HCT116 (cell line): ENCODE measurements at regions not wholly inside any gene's neighbourhood (a gene's known extent, or its start where the extent isn't known, plus 50 kb on each side); places are given as distances from the start of the nearest gene placed in this dataset.

Source experiments
- ATAC-seq: fragments of 200-7000 bp; cut with Tn5 transposase; 2 replicates; pipeline ENCODE4 v1.9.1; 2020; ENCODE audit warnings: mild to moderate bottlenecking, moderate library complexity
- BruUV-seq: library from RNA; stranded (reverse); fragments of 400-500 nt; replicated peaks from 2 replicates; lab custom pipeline; 2021; lab: Mats Ljungman, UMichigan
- CTCF ChIA-PET: fragments of 300-600 bp; sonication (Branson Sonifier 250); formaldehyde crosslinking; loops from one replicate; lab custom pipeline; 2021; ENCODE audit warnings: antibody characterized with exemption; lab: Charles Lee
- POLR2A ChIA-PET: fragments of 300-600, 350-600 bp; sonication (Branson Sonifier 250); formaldehyde crosslinking; loops from one replicate; lab custom pipeline; 2021; ENCODE audit warnings: antibody characterized with exemption; lab: Charles Lee
- RAD21 ChIA-PET, 2 experiments: fragments of 300-600 bp; sonication (Branson Sonifier 250); formaldehyde crosslinking; loops; one replicate each; lab custom pipeline; 2023; ENCODE audit warnings: low total read pairs in 2 of 2; ENCODE audit not compliant: uncharacterized antibody in 2 of 2, unreplicated experiment in 2 of 2, low non-redundant PET in 1 of 2; lab: Charles Lee
- DNase-seq: peaks from one replicate; pipeline ENCODE4 v3.0.0-alpha.2; 2010; ENCODE audit warnings: low read depth, low spot score
- H2AFZ ChIP-seq: fragments of 200-600 bp; shearing (Covaris generic), sonication (generic); 2 replicates; pipeline ENCODE4 v1.6.1; 2017; ENCODE audit warnings: low read depth, mixed run types, mixed read lengths, antibody characterized with exemption, low read length; ENCODE audit not compliant: poor library complexity, severe bottlenecking
- H3K27ac ChIP-seq: 2 replicates; pipeline ENCODE4 v1.5.1; 2012; ENCODE audit warnings: low read depth, low read length
- H3K27me3 ChIP-seq: fragments of 200-600 bp; sonication (generic); 2 replicates; pipeline ENCODE4 v1.6.1; 2016; ENCODE audit warnings: mixed run types, low read length, mixed read lengths; ENCODE audit not compliant: insufficient read depth
- H3K36me3 ChIP-seq, 2 experiments: fragments of 200-500 bp in 1 of 2; fragments of 200-600 bp in 1 of 2; sonication (Bioruptor generic) in 1 of 2; sonication (generic) in 1 of 2; 2 replicates each; pipeline versions ENCODE4 v1.5.1 to v1.6.1; 2014 to 2016; ENCODE audit warnings: low read length in 2 of 2, inconsistent platforms in 1 of 2, mixed read lengths in 1 of 2, mixed run types in 1 of 2; ENCODE audit not compliant: insufficient read depth in 2 of 2, control insufficient read depth in 1 of 2
- H3K4me1 ChIP-seq, 2 experiments: fragments of 200-600 bp in 1 of 2; sonication (generic) in 1 of 2; 2 replicates each; pipeline versions ENCODE4 v1.5.1 to v1.6.1; 2012 to 2017; ENCODE audit warnings: low read length in 2 of 2, inconsistent platforms in 1 of 2, mild to moderate bottlenecking in 1 of 2, mixed read lengths in 1 of 2, mixed run types in 1 of 2, moderate library complexity in 1 of 2; ENCODE audit not compliant: insufficient read depth in 2 of 2, control insufficient read depth in 1 of 2
- H3K4me2 ChIP-seq: fragments of 200-600 bp; sonication (generic); 2 replicates; pipeline ENCODE4 v1.6.1; 2017; ENCODE audit warnings: mixed run types, low read length, mixed read lengths
- H3K4me3 ChIP-seq, 2 experiments: fragments of 200-600 bp in 1 of 2; sonication (generic) in 1 of 2; replicated peaks in 1 of 2; 2 replicates each; pipeline ENCODE4 v1.5.1; 2011 to 2016; ENCODE audit warnings: low read length in 2 of 2, control low read depth in 1 of 2, low read depth in 1 of 2, mild to moderate bottlenecking in 1 of 2, mixed read lengths in 1 of 2, mixed run types in 1 of 2
- H3K79me2 ChIP-seq: fragments of 200-600 bp; sonication (generic); 2 replicates; pipeline ENCODE4 v1.6.1; 2017; ENCODE audit warnings: mild to moderate bottlenecking, mixed run types, low read length, moderate library complexity, mixed read lengths; ENCODE audit not compliant: insufficient read depth
- H3K9ac ChIP-seq: fragments of 200-600 bp; sonication (generic); 2 replicates; pipeline ENCODE4 v1.6.1; 2016; ENCODE audit warnings: low read length, mixed read lengths
- H3K9me2 ChIP-seq: fragments of 200-600 bp; sonication (generic), shearing (Covaris generic); 2 replicates; pipeline ENCODE4 v1.6.1; 2017; ENCODE audit warnings: mixed run types, mild to moderate bottlenecking, moderate library complexity; ENCODE audit not compliant: insufficient read depth
- H3K9me3 ChIP-seq, 2 experiments: fragments of 200-500 bp in 1 of 2; fragments of 200-600 bp in 1 of 2; sonication (Bioruptor generic) in 1 of 2; sonication (generic) in 1 of 2; 2 replicates each; pipeline ENCODE4 v1.6.1; 2014 to 2017; ENCODE audit warnings: low read length in 2 of 2, mixed read lengths in 2 of 2, inconsistent platforms in 1 of 2, low read depth in 1 of 2, mild to moderate bottlenecking in 1 of 2, mixed run types in 1 of 2, moderate library complexity in 1 of 2; ENCODE audit not compliant: control insufficient read depth in 1 of 2, insufficient read depth in 1 of 2
- H4K20me1 ChIP-seq: fragments of 200-600 bp; sonication (generic), shearing (Covaris generic); 2 replicates; pipeline ENCODE4 v1.6.1; 2017; ENCODE audit warnings: mixed run types, mild to moderate bottlenecking, moderate library complexity; ENCODE audit not compliant: insufficient read depth
- CEBPB ChIP-seq: IDR thresholded peaks from 2 replicates; pipeline ENCODE4 v1.6.1; 2012; ENCODE audit warnings: low read depth
- EGR1 ChIP-seq: IDR thresholded peaks from 2 replicates; pipeline ENCODE4 v1.6.1; 2012; ENCODE audit warnings: low read depth
- EZH2phosphoT487 ChIP-seq: fragments of 200-600 bp; IDR thresholded peaks from 2 replicates; pipeline ENCODE4 v1.6.1; 2018; ENCODE audit warnings: antibody characterized with exemption, borderline replicate concordance
- JUND ChIP-seq: IDR thresholded peaks from 2 replicates; pipeline ENCODE4 v1.6.1; 2012
- POLR2AphosphoS5 ChIP-seq: IDR thresholded peaks from 2 replicates; pipeline ENCODE4 v1.6.1; 2011; ENCODE audit warnings: mild to moderate bottlenecking, low read depth, low read length, moderate library complexity
- RAD21 ChIP-seq: IDR thresholded peaks from 2 replicates; pipeline ENCODE4 v1.6.1; 2012; ENCODE audit warnings: low read depth, mild to moderate bottlenecking
- SIN3A ChIP-seq: IDR thresholded peaks from 2 replicates; pipeline ENCODE4 v1.6.1; 2012; ENCODE audit warnings: low read depth
- SP1 ChIP-seq: IDR thresholded peaks from 2 replicates; pipeline ENCODE4 v1.6.1; 2012; ENCODE audit warnings: low read depth
- SRF ChIP-seq: IDR thresholded peaks from 2 replicates; pipeline ENCODE4 v1.6.1; 2012; ENCODE audit warnings: low read depth
- TCF7L2 ChIP-seq: IDR thresholded peaks from 2 replicates; pipeline ENCODE4 v1.7.0; 2011; ENCODE audit warnings: borderline replicate concordance, inconsistent platforms; ENCODE audit not compliant: insufficient read depth, insufficient read length; ENCODE audit errors: extremely low read depth
- YY1 ChIP-seq: IDR thresholded peaks from 2 replicates; pipeline ENCODE4 v1.6.1; 2011; ENCODE audit warnings: low read length, low read depth, moderate library complexity, mild to moderate bottlenecking; ENCODE audit not compliant: insufficient replicate concordance; ENCODE audit errors: extremely low read depth
- ZFX ChIP-seq: fragments of 450-650 bp; IDR thresholded peaks from 2 replicates; pipeline ENCODE4 v1.6.1; 2017
- ZNF274 ChIP-seq: fragments of 200-500 bp; sonication (Bioruptor generic); IDR thresholded peaks from 2 replicates; pipeline ENCODE4 v1.6.1; 2014; ENCODE audit warnings: mild to moderate bottlenecking, low read depth, low read length, inconsistent platforms
- intact Hi-C: fragments of 100-400 bp; cut with micrococcal nuclease; formaldehyde crosslinking; loops from 2 replicates; pipeline ENCODE4 v1.10.0; 2022
- TF ChIP-seq, protein P1 (sequence below): IDR thresholded peaks from 2 replicates; pipeline ENCODE4 v1.6.1; 2012
- TF ChIP-seq, protein P2 (sequence below): IDR thresholded peaks from 2 replicates; pipeline ENCODE4 v1.6.1; 2012
- TF ChIP-seq, protein P3 (sequence below), 3 experiments: fragments of 200-600 bp in 1 of 3; sonication (generic) in 1 of 3; IDR thresholded peaks in 2 of 3; conservative IDR thresholded peaks in 1 of 3; 2 replicates each; pipeline ENCODE4 v1.5.1; 2012 to 2017; ENCODE audit warnings: low read depth in 2 of 3, low read length in 2 of 3, antibody characterized with exemption in 1 of 3, borderline replicate concordance in 1 of 3, control low read depth in 1 of 3, mild to moderate bottlenecking in 1 of 3, mixed read lengths in 1 of 3, mixed run types in 1 of 3, moderate library complexity in 1 of 3; ENCODE audit not compliant: insufficient read depth in 1 of 3
- TF ChIP-seq, protein P4 (sequence below): IDR thresholded peaks from 2 replicates; pipeline ENCODE4 v1.6.1; 2012; ENCODE audit warnings: low read depth
- TF ChIP-seq, protein P5 (sequence below): IDR thresholded peaks from 2 replicates; pipeline ENCODE4 v1.6.1; 2011; ENCODE audit warnings: mild to moderate bottlenecking, low read length, moderate library complexity; ENCODE audit not compliant: insufficient replicate concordance; ENCODE audit errors: extremely low read depth

DNA sequence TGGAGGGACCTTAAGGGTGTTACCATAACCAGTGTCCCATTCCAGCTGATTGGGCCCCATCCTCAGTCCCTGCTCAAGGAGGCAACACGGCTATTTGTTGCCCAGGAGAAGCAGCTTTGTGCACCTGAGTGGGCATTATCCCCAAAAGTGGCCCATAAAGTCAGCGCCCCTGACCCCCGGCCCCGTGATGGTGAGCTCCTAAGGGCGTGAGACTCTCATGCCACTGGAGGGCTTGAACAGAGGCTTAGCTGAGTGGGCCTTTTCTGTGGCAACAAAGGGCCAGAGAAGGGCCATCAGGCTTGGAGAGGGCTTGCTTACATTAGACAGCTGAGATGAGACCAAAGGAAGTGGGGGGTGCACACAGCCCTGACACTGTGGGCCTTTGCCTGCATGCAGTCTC, 99.2 kb upstream of the RAB6C start:
- H4K20me1 ChIP-seq, result no peaks in the 10 kb centered on the region
- H3K36me3 ChIP-seq, result no peaks in the 10 kb centered on the region
- POLR2A ChIA-PET, result no interaction called here
- H3K27ac ChIP-seq, result no peak overlapping the region
- DNase-seq, result no peak
- no peak overlapping the region for H3K4me3 ChIP-seq
- CTCF ChIA-PET, result no interaction called here
- H3K9ac ChIP-seq, result no peak overlapping the region
- H3K79me2 ChIP-seq, result no peaks in the 10 kb centered on the region
- RAD21 ChIA-PET, result no interaction called here
- peaks cover 0 to 6% of the 10 kb centered on the region in 2 experiments; a peak in 2 of 4 replicates for H3K4me1 ChIP-seq
- no peak overlapping the region for H3K4me2 ChIP-seq
- no peaks in the 10 kb centered on the region for H3K9me3 ChIP-seq
- H3K9me2 ChIP-seq, result no peaks in the 10 kb centered on the region
- no peak for TF ChIP-seq POLR2AphosphoS5
- no peak for TF ChIP-seq EZH2phosphoT487
- TF ChIP-seq YY1, result no peak
- TF ChIP-seq RAD21, result no peak
- TF ChIP-seq, protein P1, sequence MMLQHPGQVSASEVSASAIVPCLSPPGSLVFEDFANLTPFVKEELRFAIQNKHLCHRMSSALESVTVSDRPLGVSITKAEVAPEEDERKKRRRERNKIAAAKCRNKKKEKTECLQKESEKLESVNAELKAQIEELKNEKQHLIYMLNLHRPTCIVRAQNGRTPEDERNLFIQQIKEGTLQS, result no peak
- TF ChIP-seq SRF, result no peak
- TF ChIP-seq, protein P2, sequence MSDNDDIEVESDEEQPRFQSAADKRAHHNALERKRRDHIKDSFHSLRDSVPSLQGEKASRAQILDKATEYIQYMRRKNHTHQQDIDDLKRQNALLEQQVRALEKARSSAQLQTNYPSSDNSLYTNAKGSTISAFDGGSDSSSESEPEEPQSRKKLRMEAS, result no peak
- no peak for TF ChIP-seq EGR1
- TF ChIP-seq, protein P3, sequence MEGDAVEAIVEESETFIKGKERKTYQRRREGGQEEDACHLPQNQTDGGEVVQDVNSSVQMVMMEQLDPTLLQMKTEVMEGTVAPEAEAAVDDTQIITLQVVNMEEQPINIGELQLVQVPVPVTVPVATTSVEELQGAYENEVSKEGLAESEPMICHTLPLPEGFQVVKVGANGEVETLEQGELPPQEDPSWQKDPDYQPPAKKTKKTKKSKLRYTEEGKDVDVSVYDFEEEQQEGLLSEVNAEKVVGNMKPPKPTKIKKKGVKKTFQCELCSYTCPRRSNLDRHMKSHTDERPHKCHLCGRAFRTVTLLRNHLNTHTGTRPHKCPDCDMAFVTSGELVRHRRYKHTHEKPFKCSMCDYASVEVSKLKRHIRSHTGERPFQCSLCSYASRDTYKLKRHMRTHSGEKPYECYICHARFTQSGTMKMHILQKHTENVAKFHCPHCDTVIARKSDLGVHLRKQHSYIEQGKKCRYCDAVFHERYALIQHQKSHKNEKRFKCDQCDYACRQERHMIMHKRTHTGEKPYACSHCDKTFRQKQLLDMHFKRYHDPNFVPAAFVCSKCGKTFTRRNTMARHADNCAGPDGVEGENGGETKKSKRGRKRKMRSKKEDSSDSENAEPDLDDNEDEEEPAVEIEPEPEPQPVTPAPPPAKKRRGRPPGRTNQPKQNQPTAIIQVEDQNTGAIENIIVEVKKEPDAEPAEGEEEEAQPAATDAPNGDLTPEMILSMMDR (IDR thresholded peaks at IDR 0.05 in 2 of 3, conservative IDR thresholded peaks at IDR 0.05 in 1 of 3; ENCODE audit: borderline replicate concordance in 1 of 3, insufficient read depth in 1 of 3, low read depth in 2 of 3, low read length in 2 of 3), result no peak
- TF ChIP-seq SP1, result no peak
- no peak for TF ChIP-seq SIN3A
- TF ChIP-seq, protein P4, sequence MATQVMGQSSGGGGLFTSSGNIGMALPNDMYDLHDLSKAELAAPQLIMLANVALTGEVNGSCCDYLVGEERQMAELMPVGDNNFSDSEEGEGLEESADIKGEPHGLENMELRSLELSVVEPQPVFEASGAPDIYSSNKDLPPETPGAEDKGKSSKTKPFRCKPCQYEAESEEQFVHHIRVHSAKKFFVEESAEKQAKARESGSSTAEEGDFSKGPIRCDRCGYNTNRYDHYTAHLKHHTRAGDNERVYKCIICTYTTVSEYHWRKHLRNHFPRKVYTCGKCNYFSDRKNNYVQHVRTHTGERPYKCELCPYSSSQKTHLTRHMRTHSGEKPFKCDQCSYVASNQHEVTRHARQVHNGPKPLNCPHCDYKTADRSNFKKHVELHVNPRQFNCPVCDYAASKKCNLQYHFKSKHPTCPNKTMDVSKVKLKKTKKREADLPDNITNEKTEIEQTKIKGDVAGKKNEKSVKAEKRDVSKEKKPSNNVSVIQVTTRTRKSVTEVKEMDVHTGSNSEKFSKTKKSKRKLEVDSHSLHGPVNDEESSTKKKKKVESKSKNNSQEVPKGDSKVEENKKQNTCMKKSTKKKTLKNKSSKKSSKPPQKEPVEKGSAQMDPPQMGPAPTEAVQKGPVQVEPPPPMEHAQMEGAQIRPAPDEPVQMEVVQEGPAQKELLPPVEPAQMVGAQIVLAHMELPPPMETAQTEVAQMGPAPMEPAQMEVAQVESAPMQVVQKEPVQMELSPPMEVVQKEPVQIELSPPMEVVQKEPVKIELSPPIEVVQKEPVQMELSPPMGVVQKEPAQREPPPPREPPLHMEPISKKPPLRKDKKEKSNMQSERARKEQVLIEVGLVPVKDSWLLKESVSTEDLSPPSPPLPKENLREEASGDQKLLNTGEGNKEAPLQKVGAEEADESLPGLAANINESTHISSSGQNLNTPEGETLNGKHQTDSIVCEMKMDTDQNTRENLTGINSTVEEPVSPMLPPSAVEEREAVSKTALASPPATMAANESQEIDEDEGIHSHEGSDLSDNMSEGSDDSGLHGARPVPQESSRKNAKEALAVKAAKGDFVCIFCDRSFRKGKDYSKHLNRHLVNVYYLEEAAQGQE, result no peak
- TF ChIP-seq ZNF274, result no peak
- no peak for TF ChIP-seq CEBPB
- TF ChIP-seq ZFX, result no peak
- TF ChIP-seq, protein P5, sequence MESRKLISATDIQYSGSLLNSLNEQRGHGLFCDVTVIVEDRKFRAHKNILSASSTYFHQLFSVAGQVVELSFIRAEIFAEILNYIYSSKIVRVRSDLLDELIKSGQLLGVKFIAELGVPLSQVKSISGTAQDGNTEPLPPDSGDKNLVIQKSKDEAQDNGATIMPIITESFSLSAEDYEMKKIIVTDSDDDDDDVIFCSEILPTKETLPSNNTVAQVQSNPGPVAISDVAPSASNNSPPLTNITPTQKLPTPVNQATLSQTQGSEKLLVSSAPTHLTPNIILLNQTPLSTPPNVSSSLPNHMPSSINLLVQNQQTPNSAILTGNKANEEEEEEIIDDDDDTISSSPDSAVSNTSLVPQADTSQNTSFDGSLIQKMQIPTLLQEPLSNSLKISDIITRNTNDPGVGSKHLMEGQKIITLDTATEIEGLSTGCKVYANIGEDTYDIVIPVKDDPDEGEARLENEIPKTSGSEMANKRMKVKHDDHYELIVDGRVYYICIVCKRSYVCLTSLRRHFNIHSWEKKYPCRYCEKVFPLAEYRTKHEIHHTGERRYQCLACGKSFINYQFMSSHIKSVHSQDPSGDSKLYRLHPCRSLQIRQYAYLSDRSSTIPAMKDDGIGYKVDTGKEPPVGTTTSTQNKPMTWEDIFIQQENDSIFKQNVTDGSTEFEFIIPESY, result no peak
- no peak for TF ChIP-seq JUND
- TF ChIP-seq TCF7L2, result no peak
- no peaks in the 10 kb centered on the region for H3K27me3 ChIP-seq
- intact Hi-C loops, result no loop called here
- H2AFZ ChIP-seq, result no peak overlapping the region
- no peak for ATAC-seq
- no TSS peak for BruUV-seq
